ENCODE measurements at regions not wholly inside any gene's neighbourhood (a gene's known extent, or its start where the extent isn't known, plus 50 kb on each side); places are given as distances from the start of the nearest gene placed in this dataset.
A peak's percentile ranks its signal among the peaks of the same experiment; 100 is the strongest.

DNA sequence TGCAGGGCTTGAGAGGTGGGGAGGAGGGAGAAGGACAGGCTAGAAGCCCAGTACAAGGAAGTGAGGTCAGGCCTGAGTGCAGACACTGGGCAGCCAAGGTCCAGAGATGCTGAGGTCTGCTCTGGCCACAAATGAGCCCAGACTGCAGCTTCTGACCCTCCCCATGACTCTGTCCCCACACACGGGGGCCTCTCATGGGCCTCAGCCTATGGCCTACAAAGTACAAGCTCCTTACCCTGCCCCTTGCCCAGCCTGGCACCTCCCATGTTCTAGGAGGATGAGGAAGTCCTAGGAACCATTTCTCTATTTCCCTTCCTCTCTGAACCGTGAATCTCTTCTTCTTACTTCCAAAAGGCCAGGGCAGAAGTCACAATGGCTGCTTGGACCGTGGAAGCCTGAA lies 193.8 kb downstream of the ANKRD30B start:
- Histone ChIP-seq H3K27ac (no peak overlapping the region), H3K27me3 (ENCODE audit: insufficient read depth, low read depth, severe bottlenecking) (peaks cover 28% of the 10 kb centered on the region), H3K36me3 (no peaks in the 10 kb centered on the region), H3K4me3 (ENCODE audit: low read depth, low read length) (no peak overlapping the region), H3K9me3 (ENCODE audit: severe bottlenecking) (no peaks in the 10 kb centered on the region)
- TF ChIP-seq, protein P1, sequence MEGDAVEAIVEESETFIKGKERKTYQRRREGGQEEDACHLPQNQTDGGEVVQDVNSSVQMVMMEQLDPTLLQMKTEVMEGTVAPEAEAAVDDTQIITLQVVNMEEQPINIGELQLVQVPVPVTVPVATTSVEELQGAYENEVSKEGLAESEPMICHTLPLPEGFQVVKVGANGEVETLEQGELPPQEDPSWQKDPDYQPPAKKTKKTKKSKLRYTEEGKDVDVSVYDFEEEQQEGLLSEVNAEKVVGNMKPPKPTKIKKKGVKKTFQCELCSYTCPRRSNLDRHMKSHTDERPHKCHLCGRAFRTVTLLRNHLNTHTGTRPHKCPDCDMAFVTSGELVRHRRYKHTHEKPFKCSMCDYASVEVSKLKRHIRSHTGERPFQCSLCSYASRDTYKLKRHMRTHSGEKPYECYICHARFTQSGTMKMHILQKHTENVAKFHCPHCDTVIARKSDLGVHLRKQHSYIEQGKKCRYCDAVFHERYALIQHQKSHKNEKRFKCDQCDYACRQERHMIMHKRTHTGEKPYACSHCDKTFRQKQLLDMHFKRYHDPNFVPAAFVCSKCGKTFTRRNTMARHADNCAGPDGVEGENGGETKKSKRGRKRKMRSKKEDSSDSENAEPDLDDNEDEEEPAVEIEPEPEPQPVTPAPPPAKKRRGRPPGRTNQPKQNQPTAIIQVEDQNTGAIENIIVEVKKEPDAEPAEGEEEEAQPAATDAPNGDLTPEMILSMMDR (IDR thresholded peaks at IDR 0.05; ENCODE audit: low read depth, low read length): no peak
- DNase-seq: no peak

DNA sequence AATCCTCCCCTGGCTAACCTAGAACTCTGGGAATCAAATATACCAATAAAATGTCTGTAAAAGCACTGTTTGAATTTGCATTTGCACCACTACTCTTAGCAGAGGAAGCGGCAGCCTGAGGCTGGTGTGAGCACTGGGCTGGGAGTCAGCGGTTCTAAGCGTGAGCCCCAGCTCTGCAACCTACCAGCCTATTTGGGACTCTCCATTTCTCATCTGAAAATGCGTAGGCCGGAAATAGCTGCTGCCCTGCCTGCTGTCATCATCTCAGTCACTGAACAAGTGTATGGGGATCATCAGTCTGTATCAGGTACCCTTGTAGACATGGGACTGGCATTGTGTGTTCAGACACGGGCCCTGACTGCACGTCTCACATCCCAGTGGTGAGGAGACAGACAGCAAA lies 194.3 kb downstream of the ANKRD30B start:
- H3K27ac ChIP-seq: no peak overlapping the region
- no peaks in the 10 kb centered on the region for H3K9me3 ChIP-seq (ENCODE audit: severe bottlenecking)

DNA sequence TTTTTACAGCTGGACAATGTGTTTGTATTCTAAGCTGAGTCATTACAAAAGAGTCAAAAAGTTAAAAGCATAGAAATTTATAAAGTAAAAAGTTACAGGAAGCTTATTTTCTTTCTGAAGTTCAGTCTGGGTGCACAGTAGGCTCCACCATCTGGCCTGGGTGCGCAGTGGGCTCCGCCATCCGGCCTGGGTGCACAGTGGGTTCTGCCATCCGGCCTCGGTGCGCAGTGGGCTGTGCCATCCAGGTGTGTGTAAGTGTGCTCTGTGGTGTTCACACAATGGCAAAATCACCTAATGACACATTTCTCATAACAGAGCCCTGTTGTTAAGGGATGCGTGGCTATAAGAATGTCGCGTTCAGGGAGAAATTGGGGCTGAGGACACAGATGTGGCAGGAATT lies 195.5 kb downstream of the ANKRD30B start:
- no peak overlapping the region for H3K4me3 ChIP-seq (ENCODE audit: low read depth, low read length)
- TF ChIP-seq, protein P1 (IDR thresholded peaks at IDR 0.05; ENCODE audit: low read depth, low read length): no peak
- H3K36me3 ChIP-seq: no peaks in the 10 kb centered on the region
- H3K27me3 ChIP-seq (ENCODE audit: insufficient read depth, low read depth, severe bottlenecking): peaks cover 28% of the 10 kb centered on the region
- H3K27ac ChIP-seq: no peak overlapping the region
- no peak for DNase-seq
- no peaks in the 10 kb centered on the region for H3K9me3 ChIP-seq (ENCODE audit: severe bottlenecking)

More for the DNA sequence above, 194.3 kb downstream of the ANKRD30B start:
- H3K4me3 ChIP-seq (ENCODE audit: low read depth, low read length): no peak overlapping the region
- TF ChIP-seq, protein P1 (IDR thresholded peaks at IDR 0.05; ENCODE audit: low read depth, low read length): no peak
- peaks cover 28% of the 10 kb centered on the region for H3K27me3 ChIP-seq (ENCODE audit: insufficient read depth, low read depth, severe bottlenecking)
- H3K36me3 ChIP-seq: no peaks in the 10 kb centered on the region
- no peak for DNase-seq

DNA sequence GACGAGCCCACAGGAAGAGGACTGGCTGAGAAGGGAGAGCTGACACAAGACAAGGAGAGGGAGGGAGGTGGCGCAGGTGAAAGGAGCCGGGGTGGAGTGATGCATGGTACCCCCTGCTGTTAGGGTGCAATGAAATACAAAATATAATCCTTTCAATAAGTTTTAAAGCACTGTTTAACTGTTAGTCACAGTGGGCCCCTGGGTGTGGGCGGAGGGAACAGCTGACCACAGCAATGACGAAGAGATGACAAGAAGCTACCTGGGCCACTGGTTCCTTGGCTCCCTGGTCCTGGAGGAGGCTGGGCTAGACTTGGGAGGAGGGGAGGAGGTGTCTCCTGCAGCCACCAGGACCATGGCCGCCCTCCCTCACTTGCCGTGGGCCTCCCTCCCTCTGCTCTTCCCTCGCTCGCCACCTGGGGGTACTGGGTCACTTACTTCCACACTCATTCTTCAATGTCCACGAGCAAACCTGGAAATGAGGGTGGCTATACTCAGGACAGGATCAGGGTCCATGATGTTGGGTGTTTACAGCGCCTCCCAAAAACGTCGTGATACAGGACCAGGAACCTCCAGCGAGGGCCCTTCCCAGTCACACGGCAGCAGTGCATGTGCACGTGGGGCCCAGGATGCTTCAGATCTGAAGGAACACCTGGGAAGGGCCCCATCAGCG lies 196.1 kb downstream of the ANKRD30B start:
- no peaks in the 10 kb centered on the region for H3K36me3 ChIP-seq
- no peak overlapping the region for H3K4me3 ChIP-seq (ENCODE audit: low read depth, low read length)
- DNase-seq: peak; percentile 9
- H3K27me3 ChIP-seq (ENCODE audit: insufficient read depth, low read depth, severe bottlenecking): peaks cover 28% of the 10 kb centered on the region
- no peak overlapping the region for H3K27ac ChIP-seq
- no peaks in the 10 kb centered on the region for H3K9me3 ChIP-seq (ENCODE audit: severe bottlenecking)
- TF ChIP-seq, protein P1 (IDR thresholded peaks at IDR 0.05; ENCODE audit: low read depth, low read length): 0 out of 2 replicates have a peak, but pooled peaks have one; percentile 3

DNA sequence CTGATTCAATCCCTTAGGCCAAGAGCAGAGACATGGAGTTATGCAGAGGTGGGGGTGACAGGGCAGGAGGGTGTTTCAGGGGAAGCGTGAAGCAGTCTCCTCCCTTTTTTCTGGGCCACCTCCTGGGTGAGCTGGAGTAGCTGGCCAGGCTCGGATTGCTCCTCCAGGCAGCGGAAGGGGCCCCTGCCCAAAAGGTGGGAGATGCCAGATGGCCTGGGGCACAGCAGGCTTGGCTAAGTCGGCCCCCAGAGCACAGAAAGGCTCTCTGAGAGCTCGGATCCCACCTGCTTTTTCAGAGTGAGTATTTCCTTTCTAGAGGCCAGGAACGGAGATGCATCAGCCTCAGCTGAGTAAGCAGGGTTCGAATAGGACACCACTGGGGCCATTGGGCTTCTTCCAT lies 196.9 kb downstream of the ANKRD30B start:
- Histone ChIP-seq H3K36me3 (no peaks in the 10 kb centered on the region), H3K9me3 (ENCODE audit: severe bottlenecking) (no peaks in the 10 kb centered on the region), H3K27me3 (ENCODE audit: insufficient read depth, low read depth, severe bottlenecking) (peaks cover 28% of the 10 kb centered on the region), H3K27ac (no peak overlapping the region), H3K4me3 (ENCODE audit: low read depth, low read length) (no peak overlapping the region)
- TF ChIP-seq, protein P1 (IDR thresholded peaks at IDR 0.05; ENCODE audit: low read depth, low read length): no peak
- no peak for DNase-seq

DNA sequence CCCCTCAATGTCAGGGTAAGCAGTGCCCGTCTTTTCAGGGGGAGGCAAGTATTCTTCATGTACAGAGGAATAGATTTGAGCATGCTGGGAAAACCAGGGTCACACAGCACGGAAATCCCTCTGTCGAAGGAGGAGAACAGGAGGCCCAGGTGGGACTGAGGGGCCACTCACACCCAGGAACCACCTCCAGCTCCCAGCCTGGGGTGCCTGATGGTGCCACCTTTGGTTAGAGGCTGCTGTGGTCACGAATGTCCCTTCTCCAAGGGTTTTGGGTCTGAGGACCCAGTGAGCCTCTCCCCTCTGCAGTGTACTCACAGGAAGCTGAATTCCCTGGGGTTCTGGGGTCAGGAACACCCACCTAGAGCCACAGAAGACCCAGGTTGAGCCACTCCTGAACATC lies 197.3 kb downstream of the ANKRD30B start:
- Histone ChIP-seq H3K27ac (no peak overlapping the region), H3K9me3 (ENCODE audit: severe bottlenecking) (no peaks in the 10 kb centered on the region), H3K27me3 (ENCODE audit: insufficient read depth, low read depth, severe bottlenecking) (peaks cover 28% of the 10 kb centered on the region), H3K4me3 (ENCODE audit: low read depth, low read length) (no peak overlapping the region), H3K36me3 (no peaks in the 10 kb centered on the region)
- TF ChIP-seq, protein P1 (IDR thresholded peaks at IDR 0.05; ENCODE audit: low read depth, low read length): no peak
- no peak for DNase-seq
